HG03045 (cell line): ENCODE measurements at regions not wholly inside any gene's neighbourhood (a gene's known extent, or its start where the extent isn't known, plus 50 kb on each side); places are given as distances from the start of the nearest gene placed in this dataset.

Source experiments
- ATAC-seq: cut with Tn5 transposase; IDR thresholded peaks from one replicate; pipeline ENCODE4 v1.9.1; 2021; ENCODE audit warnings: mild to moderate bottlenecking, moderate library complexity; ENCODE audit not compliant: unreplicated experiment

GRCh38 chr13:73598020-73598712 is 536.0 kb downstream of the KLF12 start:
- no peak for ATAC-seq

GRCh38 chr13:73596382-73596781 is 537.6 kb downstream of the KLF5 start:
- no peak for ATAC-seq

- no peak for ATAC-seq
Observed at GRCh38 chr13:73593199-73593765, 534.5 kb downstream of the KLF5 start.

GRCh38 chr13:73591861-73592260 is 533.1 kb downstream of the KLF5 start:
- ATAC-seq = no peak

GRCh38 chr13:73590795-73591194 is 532.0 kb downstream of the KLF5 start:
- no peak for ATAC-seq

- ATAC-seq = no peak
Observed at GRCh38 chr13:73585236-73585635, 526.4 kb downstream of the KLF5 start.

- ATAC-seq = no peak
Observed at GRCh38 chr13:73583331-73583730, 524.5 kb downstream of the KLF5 start.

- no peak for ATAC-seq
Observed at GRCh38 chr13:73580513-73581267, 521.9 kb downstream of the KLF5 start.

- no peak for ATAC-seq
Observed at GRCh38 chr13:73579574-73580274, 520.9 kb downstream of the KLF5 start.

GRCh38 chr13:73578251-73578875 is 519.6 kb downstream of the KLF5 start:
- ATAC-seq = no peak

GRCh38 chr13:73576291-73576690 is 517.5 kb downstream of the KLF5 start:
- no peak for ATAC-seq

- no peak for ATAC-seq
Observed at GRCh38 chr13:73572824-73573223, 514.0 kb downstream of the KLF5 start.

- no peak for ATAC-seq
Observed at GRCh38 chr13:73571376-73571775, 512.6 kb downstream of the KLF5 start.

- no peak for ATAC-seq
Observed at GRCh38 chr13:73556902-73557301, 498.1 kb downstream of the KLF5 start.

GRCh38 chr13:73556128-73556527 is 497.3 kb downstream of the KLF5 start:
- no peak for ATAC-seq

- ATAC-seq = no peak
Observed at GRCh38 chr13:73551736-73552135, 492.9 kb downstream of the KLF5 start.

- ATAC-seq = no peak
Observed at GRCh38 chr13:73549717-73550116, 490.9 kb downstream of the KLF5 start.

- ATAC-seq = no peak
Observed at GRCh38 chr13:73548449-73548848, 489.6 kb downstream of the KLF5 start.

- no peak for ATAC-seq
Observed at GRCh38 chr13:73547239-73547638, 488.4 kb downstream of the KLF5 start.

- no peak for ATAC-seq
Observed at GRCh38 chr13:73544175-73544574, 485.4 kb downstream of the KLF5 start.

GRCh38 chr13:73542446-73542845 is 483.6 kb downstream of the KLF5 start:
- ATAC-seq = no peak
